NT2/D1 (cell line): ENCODE measurements at regions not wholly inside any gene's neighbourhood (a gene's known extent, or its start where the extent isn't known, plus 50 kb on each side); places are given as distances from the start of the nearest gene placed in this dataset.

Source experiments
- SUZ12 ChIP-seq: IDR thresholded peaks from 2 replicates; pipeline ENCODE4 v1.6.1; 2011; ENCODE audit not compliant: insufficient read length, insufficient read depth; ENCODE audit errors: extremely low read depth
- YY1 ChIP-seq: IDR thresholded peaks from 2 replicates; pipeline ENCODE4 v1.6.1; 2011; ENCODE audit not compliant: insufficient read length, insufficient read depth

DNA sequence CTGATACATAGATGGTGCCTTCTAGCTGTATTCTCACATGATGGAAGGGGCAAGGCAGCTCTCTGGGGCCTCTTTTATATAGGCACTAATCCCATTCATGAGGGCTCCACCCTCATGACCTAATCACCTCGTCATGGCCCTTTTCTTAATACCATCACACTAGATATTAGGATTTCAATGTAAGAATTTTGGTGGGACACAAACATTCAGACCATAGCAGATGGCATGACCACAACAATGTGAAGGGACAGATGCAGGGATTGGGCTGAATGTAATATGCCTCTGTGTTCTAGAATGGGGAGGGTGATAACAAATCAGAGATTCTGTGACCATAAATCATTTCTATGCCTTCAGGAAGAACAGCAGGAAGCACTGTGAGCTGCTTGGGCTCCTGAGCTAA is 145.8 kb downstream of the LCA5 start:
- no peak for TF ChIP-seq YY1
- TF ChIP-seq SUZ12 = no peak
